ENCODE measurements at regions not wholly inside any gene's neighbourhood (a gene's known extent, or its start where the extent isn't known, plus 50 kb on each side); places are given as distances from the start of the nearest gene placed in this dataset.

GRCh38 chr10:85003083-85003482 is 674.7 kb downstream of the CCSER2 start:
- CTCF ChIA-PET = no interaction called here
- TF ChIP-seq CTCF (IDR thresholded peaks at IDR 0.05; ENCODE audit: control extremely low read depth, extremely low read depth, low read depth, missing control alignments) = no peak
- POLR2A ChIA-PET = no interaction called here
- DNase-seq (ENCODE audit: extremely low spot score) = no peak

- ChIA-PET CTCF (interaction anchor here (1.2 kb wide), 1 partner anchor 13 kb away, joined by 3 read pairs; no protein-coding TSS in a partner anchor), POLR2A (no interaction called here)
- DNase-seq (ENCODE audit: extremely low spot score) = no peak
- no peak for TF ChIP-seq CTCF (IDR thresholded peaks at IDR 0.05; ENCODE audit: control extremely low read depth, extremely low read depth, low read depth, missing control alignments)
Measured at GRCh38 chr10:85008488-85009184, 680.2 kb downstream of the CCSER2 start.

GRCh38 chr10:85012305-85012704 is 683.9 kb downstream of the CCSER2 start:
- ChIA-PET CTCF (no interaction called here), POLR2A (no interaction called here)
- no peak for TF ChIP-seq CTCF (IDR thresholded peaks at IDR 0.05; ENCODE audit: control extremely low read depth, extremely low read depth, low read depth, missing control alignments)
- DNase-seq (ENCODE audit: extremely low spot score) = no peak

GRCh38 chr10:85026878-85027467 is 698.6 kb downstream of the CCSER2 start:
- CTCF ChIA-PET = no interaction called here
- no peak for TF ChIP-seq CTCF (IDR thresholded peaks at IDR 0.05; ENCODE audit: control extremely low read depth, extremely low read depth, low read depth, missing control alignments)
- POLR2A ChIA-PET = no interaction called here
- DNase-seq (ENCODE audit: extremely low spot score) = no peak

GRCh38 chr10:85032981-85033380 is 704.6 kb downstream of the CCSER2 start:
- DNase-seq (ENCODE audit: extremely low spot score) = no peak
- no peak for TF ChIP-seq CTCF (IDR thresholded peaks at IDR 0.05; ENCODE audit: control extremely low read depth, extremely low read depth, low read depth, missing control alignments)
- CTCF ChIA-PET = no interaction called here
- POLR2A ChIA-PET = no interaction called here

- POLR2A ChIA-PET = no interaction called here
- no peak for DNase-seq (ENCODE audit: extremely low spot score)
- TF ChIP-seq CTCF (IDR thresholded peaks at IDR 0.05; ENCODE audit: control extremely low read depth, extremely low read depth, low read depth, missing control alignments) = no peak
- CTCF ChIA-PET = no interaction called here
Measured at GRCh38 chr10:85036661-85037060, 708.3 kb downstream of the CCSER2 start.

Measured in GM10248 (cell line).